Heart right ventricle (tissue), 16 donors: ENCODE measurements at regions not wholly inside any gene's neighbourhood (a gene's known extent, or its start where the extent isn't known, plus 50 kb on each side); places are given as distances from the start of the nearest gene placed in this dataset.
A peak's percentile ranks its signal among the peaks of the same experiment; 100 is the strongest.

Source experiments
- ATAC-seq, 8 donors: fragments of 200-7000 bp; cut with Tn5 transposase; one replicate each; pipeline ENCODE4 v1.9.1; 2020; ENCODE audit warnings: mild to moderate bottlenecking in 8 of 8, moderate library complexity in 8 of 8, moderate number of reproducible peaks in 1 of 8
- DNase-seq, 2 donors: peaks; one replicate each; pipeline ENCODE4 v3.0.0-alpha.2; 2020
- H3K27ac ChIP-seq, 10 donors: fragments of 200-600 bp; sonication (generic) in 2 of 10; one replicate each; pipeline versions ENCODE4 v1.5.0 to v1.8.0; 2020 to 2022; ENCODE audit warnings: mild to moderate bottlenecking in 3 of 10
- H3K27me3 ChIP-seq, 7 donors: fragments of 200-600 bp; one replicate each; pipeline ENCODE4 v1.8.0; 2021 to 2022; ENCODE audit warnings: mild to moderate bottlenecking in 2 of 7
- H3K36me3 ChIP-seq, 9 donors: fragments of 200-600 bp; sonication (generic) in 1 of 9; one replicate each; pipeline versions ENCODE4 v1.5.0 to v1.8.0; 2020 to 2022; ENCODE audit warnings: mild to moderate bottlenecking in 2 of 9
- H3K4me1 ChIP-seq, 9 donors: fragments of 200-600 bp; sonication (generic) in 1 of 9; one replicate each; pipeline versions ENCODE4 v1.5.0 to v1.8.0; 2020 to 2022; ENCODE audit warnings: mild to moderate bottlenecking in 4 of 9
- H3K4me3 ChIP-seq, 10 donors: fragments of 200-600 bp; sonication (generic) in 2 of 10; one replicate each; pipeline versions ENCODE4 v1.5.0 to v1.8.0; 2020 to 2022; ENCODE audit warnings: mild to moderate bottlenecking in 7 of 10, moderate library complexity in 2 of 10
- H3K9me3 ChIP-seq, 11 donors: fragments of 200-600 bp in 10 of 11; sonication (generic) in 2 of 11; one replicate each; pipeline versions ENCODE4 v1.5.0 to v1.8.0; 2013 to 2022; ENCODE audit warnings: mild to moderate bottlenecking in 2 of 11, control low read depth in 1 of 11, moderate library complexity in 1 of 11
- CTCF ChIP-seq, 9 donors: fragments of 200-600 bp; sonication (generic) in 2 of 9; IDR thresholded peaks; one replicate each; pipeline versions ENCODE4 v1.5.0 to v1.8.0; 2021 to 2022; ENCODE audit warnings: antibody characterized with exemption in 9 of 9, mild to moderate bottlenecking in 5 of 9, moderate library complexity in 1 of 9
- WGBS, 2 donors: extraction: QIAGEN DNeasy Blood & Tissue Kit; methylation state at CpG; one replicate each; pipeline ENCODE4 v1.1.7; 2013; ENCODE audit warnings: inconsistent platforms in 1 of 2; 5-methylcytosine and 5-hydroxymethylcytosine counted together
- intact Hi-C, 10 donors: fragments of 100-400 bp; cut with DNase I; formaldehyde crosslinking; loops; one replicate each; pipeline versions ENCODE4 v1.11.1 to v1.14.2; 2022
- donor health status: Arrhythmogenic right ventricular cardiomyopathy.
- donor health status: ischemic (EF 13 %, LVEDD 7.1; RV severe dilation, severe dysfunction).
- donor health status: healthy with polysubstance abuse.
- donor health status: DM: no; HTN: yes; CAD: no.
- donor health status: DM: no; HTN: no; CAD: no.
- donor health status: ischemic (EF 25% LVEDD 6.9; RV normal size, moderate dysfunction).
- donor health status: ischemic (EF 25% LVEDD 5.7; RV mildly dilated, moderate dysfunction).
- donor health status: healthy.
- donor health status: DM: yes; HTN: yes; CAD: no.
- donor health status: Ischemic cardiomyopathy.
- donor health status: ischemic (EF 35%, LVEDD 5.7; RV mildly dilated, moderate dysfunction).
- donor health status: nonischemic (EF 11% LVEDD 7.7; RV severe dilation, severe dysfunction).
- donor health status: DM: yes; HTN: yes; CAD: no.
- donor health status: PGD.
- donor health status: ischemic (EF 29% LVEDD 5.4; RV normal size, mild dysfunction).
- donor health status: nonischemic (EF 23%, LVEDD 6.1; RV moderate dilation, normal function).

GRCh38 chr16:85534536-85535351 is 78.4 kb upstream of the GSE1 start:
- H3K27ac ChIP-seq, result peak overlapping the region in 6 of 10 donors; percentile 23 to 86 (median 82)

GRCh38 chr16:85535352-85536072 is 77.6 kb upstream of the GSE1 start:
- peaks cover 16 to 56% (median 42%) of the 10 kb centered on the region in 9 donors for H3K4me1 ChIP-seq
- ATAC-seq, result peak in 2 of 8 donors; percentile 1 to 6

More at GRCh38 chr16:85534536-85535351, 78.4 kb upstream of the GSE1 start:
- Histone ChIP-seq H3K27me3 (no peaks in the 10 kb centered on the region), H3K4me3 (no peak overlapping the region), H3K9me3 (peaks cover 0 to 6% (median 2%) of the 10 kb centered on the region in 11 donors), H3K36me3 (no peaks in the 10 kb centered on the region), H3K4me1 (peaks cover 18 to 63% (median 49%) of the 10 kb centered on the region in 9 donors)
- intact Hi-C loops, result no loop called here
- 85 to 89% methylated on average over 34 of the region's 34 CpGs for WGBS, 2 donors
- ATAC-seq (no peak), DNase-seq (no peak)
- TF ChIP-seq CTCF (IDR thresholded peaks at IDR 0.05), result no peak

GRCh38 chr16:85536073-85536410 is 77.1 kb upstream of the GSE1 start:
- TF ChIP-seq CTCF (IDR thresholded peaks at IDR 0.05), result no peak
- H3K36me3 ChIP-seq, result no peaks in the 10 kb centered on the region
- H3K4me1 ChIP-seq, result peaks cover 13 to 50% (median 36%) of the 10 kb centered on the region in 9 donors
- 31 to 39% methylated on average over 6 of the region's 6 CpGs for WGBS, 2 donors
- peak overlapping the region; percentile 23 to 86 (median 76) for H3K27ac ChIP-seq
- H3K27me3 ChIP-seq, result no peaks in the 10 kb centered on the region
- peak overlapping the region in 4 of 10 donors; percentile 7 to 32 (median 18) for H3K4me3 ChIP-seq
- DNase-seq (peak in 1 of 2 donors; percentile 79), ATAC-seq (peak; percentile 22 to 88 (median 71))
- intact Hi-C loops, result no loop called here
- H3K9me3 ChIP-seq, result peaks cover 0 to 12% (median 5%) of the 10 kb centered on the region in 11 donors

More at GRCh38 chr16:85535352-85536072, 77.6 kb upstream of the GSE1 start:
- no peak overlapping the region for H3K4me3 ChIP-seq
- intact Hi-C loops, result no loop called here
- H3K36me3 ChIP-seq, result no peaks in the 10 kb centered on the region
- no peaks in the 10 kb centered on the region for H3K27me3 ChIP-seq
- WGBS, 2 donors, result 46 to 57% methylated on average over 14 of the region's 14 CpGs
- peak overlapping the region in 9 of 10 donors; percentile 23 to 86 (median 79) for H3K27ac ChIP-seq
- TF ChIP-seq CTCF (IDR thresholded peaks at IDR 0.05), result no peak
- DNase-seq, result no peak
- H3K9me3 ChIP-seq, result peaks cover 0 to 12% (median 5%) of the 10 kb centered on the region in 11 donors
